ENCODE measurements at regions not wholly inside any gene's neighbourhood (a gene's known extent, or its start where the extent isn't known, plus 50 kb on each side); places are given as distances from the start of the nearest gene placed in this dataset.
"Not testable (repeated sequence)": the region's sequence is repeated elsewhere in the genome, so short reads cannot be mapped to it uniquely, and the experiment has no call there.

DNA sequence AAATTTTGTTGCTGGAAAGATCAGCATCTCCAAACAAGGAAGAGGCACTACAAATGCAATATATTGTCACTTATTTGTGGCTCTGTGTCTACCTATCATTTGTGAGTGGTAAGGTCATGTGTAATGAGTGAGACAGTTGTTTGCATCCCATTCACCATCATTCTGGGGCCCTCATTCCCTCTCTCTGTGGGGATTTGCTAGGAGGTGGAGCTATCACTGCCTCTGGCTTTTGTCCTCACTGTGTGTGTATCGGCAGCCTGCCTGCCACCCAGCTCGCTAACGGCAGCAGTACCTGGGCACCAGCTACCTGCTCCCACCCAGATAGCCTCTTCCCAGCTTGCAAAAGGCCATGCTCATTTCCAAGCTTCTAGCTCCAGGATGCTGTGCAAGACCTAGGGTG lies 379.2 kb upstream of the ZFHX3 start:
- DNase-seq: no peak

GRCh38 chr16:73426433-73427160 lies 378.7 kb upstream of the ZFHX3 start:
- no peak for DNase-seq

DNA sequence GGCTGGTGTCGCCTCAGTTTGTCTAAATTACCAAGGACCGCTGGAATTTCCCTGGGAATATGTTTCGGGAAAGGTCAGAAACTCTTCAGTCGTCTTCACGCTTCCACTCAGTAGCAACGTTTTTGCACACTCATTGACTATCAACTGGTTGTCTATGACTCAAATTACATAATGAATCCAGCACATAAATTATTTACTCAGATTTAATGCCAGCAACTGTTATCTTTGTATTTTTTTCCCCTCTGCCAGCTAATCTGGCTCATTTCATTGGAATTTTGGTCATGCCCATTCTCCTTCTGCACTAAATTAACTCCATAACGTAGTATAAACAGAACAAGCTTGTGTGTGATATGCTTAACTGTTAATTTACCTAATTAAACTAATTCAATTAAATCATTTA lies 372.7 kb upstream of the ZFHX3 start:
- DNase-seq: no peak

DNA sequence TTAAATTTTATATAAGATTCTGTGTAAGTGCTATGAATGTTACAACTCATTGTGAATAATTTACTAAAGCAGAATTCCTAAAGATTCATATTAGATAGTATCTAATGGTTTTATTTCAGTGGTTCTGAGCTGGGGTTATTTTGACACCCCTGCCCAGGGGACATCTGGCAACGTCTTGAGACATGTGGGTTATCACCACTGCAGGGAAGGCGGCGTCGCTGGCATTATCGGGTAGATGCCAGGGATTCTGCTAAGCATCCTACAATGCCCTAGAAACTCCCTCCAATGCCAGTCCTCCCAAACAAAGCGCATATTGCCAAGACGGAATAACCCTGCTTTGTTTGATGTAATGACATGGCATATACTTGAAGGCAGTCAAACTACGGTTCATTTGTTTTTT lies 372.3 kb upstream of the ZFHX3 start:
- DNase-seq: no peak

DNA sequence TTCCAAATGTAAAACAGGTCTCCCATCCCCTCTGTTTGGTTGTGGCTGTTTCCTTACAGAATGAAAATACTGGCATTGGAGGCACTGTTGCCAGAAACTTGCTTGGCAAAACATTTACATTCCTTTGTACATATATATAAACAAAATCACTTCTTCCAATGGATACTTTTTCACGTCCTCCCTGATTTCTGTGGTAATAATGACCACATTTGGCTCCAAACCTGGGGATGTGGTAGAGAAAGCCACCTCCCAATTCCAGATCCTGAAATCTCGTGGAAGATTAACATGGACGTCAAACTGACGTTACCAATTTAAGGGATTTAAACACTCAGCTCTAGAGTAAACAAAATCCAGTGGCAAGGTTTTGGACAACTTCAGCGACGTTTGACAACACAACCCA lies 370.8 kb upstream of the ZFHX3 start:
- DNase-seq: no peak

DNA sequence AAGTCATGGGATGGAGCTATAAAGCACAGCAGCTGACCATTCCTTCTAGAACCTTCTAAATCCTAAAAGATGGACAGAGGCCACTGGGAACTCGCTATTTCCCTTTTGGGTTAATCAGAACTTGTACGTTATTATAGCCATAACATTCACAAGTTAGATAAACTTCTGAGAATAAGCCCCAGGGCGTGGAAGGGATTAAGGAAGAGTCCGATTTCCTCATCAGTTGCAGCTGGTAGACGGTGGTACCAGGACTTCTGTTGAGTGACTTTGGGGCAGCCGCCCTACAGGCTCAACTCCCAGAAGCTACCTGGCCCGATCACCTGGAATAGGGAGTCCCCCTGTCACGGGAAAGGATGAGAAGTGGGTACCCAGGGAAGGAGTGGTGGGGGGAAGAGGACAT lies 370.1 kb upstream of the ZFHX3 start:
- DNase-seq: no peak

DNA sequence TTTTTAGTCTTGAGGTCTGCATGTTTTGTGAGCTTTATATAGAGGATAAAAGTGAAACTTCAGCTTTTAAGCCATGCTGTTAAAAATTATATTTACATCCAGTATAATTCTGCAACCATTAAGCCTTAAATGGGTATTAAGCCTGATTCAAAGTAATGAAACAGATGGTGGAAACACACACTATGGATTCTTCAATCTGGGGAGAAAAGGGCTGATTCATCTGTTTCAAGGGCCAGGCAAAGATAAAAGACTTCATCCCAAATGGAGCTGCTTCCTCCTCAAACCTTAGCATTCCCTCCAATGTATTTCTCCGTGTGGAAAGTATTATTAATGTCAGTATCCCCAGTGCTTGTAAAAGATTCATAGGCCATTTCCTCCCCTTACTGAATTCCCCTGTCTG lies 367.4 kb upstream of the ZFHX3 start:
- DNase-seq: no peak

GRCh38 chr16:73414638-73415037 lies 366.7 kb upstream of the ZFHX3 start:
- DNase-seq: no peak

DNA sequence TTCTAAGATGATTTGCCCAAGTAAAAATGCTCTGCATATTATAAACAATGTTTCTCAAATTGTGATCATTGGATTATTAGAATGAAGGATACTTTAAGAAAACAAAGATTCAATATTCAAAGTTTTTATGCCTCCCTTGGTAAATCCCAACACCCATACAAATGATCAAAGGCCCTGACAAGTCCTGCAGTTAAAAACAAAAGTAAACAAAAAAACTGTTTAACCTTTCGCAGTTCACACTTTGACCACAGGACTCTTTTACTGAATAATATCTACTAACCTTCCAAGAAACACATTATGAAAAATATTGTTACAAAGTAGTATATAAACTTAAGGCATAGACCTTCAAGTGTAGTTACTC lies 365.9 kb upstream of the ZFHX3 start:
- no peak for DNase-seq

GRCh38 chr16:73413091-73413829 lies 365.3 kb upstream of the ZFHX3 start:
- no peak for DNase-seq

GRCh38 chr16:73412416-73412815 lies 364.5 kb upstream of the ZFHX3 start:
- DNase-seq: no peak

- DNase-seq: no peak
These were observed 360.8 kb upstream of the ZFHX3 start for GRCh38 chr16:73408716-73409115.

- no peak for DNase-seq
These were observed 360.4 kb upstream of the ZFHX3 start for GRCh38 chr16:73408311-73408710.

GRCh38 chr16:73405851-73406250 lies 357.9 kb upstream of the ZFHX3 start:
- DNase-seq: no peak

- DNase-seq: no peak
These were observed 356.1 kb upstream of the ZFHX3 start for GRCh38 chr16:73404001-73404400.

- DNase-seq: no peak
These were observed 355.4 kb upstream of the ZFHX3 start for GRCh38 chr16:73403291-73403690.

- DNase-seq: no peak
These were observed 353.0 kb upstream of the ZFHX3 start for GRCh38 chr16:73400951-73401350.

DNA sequence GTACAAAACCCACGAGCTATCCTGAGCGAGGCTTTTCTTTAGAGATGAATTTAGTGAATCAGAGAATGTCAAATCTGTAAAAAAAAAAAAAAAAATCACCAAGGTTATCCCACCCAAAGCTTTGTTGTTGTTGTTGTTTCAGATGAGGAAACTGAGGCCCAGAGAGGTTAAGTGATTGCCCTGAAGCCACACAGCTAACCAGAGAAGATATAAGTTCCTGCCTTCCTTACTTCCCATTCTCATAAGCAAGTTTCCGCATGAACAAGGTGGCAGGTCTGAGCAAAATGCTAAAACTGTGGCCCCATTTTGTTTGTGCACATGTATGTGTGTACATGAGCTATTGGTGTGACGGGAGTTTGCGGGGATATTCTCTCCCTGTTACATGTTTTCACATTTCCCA lies 352.1 kb upstream of the ZFHX3 start:
- DNase-seq: no peak

GRCh38 chr16:73399486-73399885 lies 351.6 kb upstream of the ZFHX3 start:
- no peak for DNase-seq

DNA sequence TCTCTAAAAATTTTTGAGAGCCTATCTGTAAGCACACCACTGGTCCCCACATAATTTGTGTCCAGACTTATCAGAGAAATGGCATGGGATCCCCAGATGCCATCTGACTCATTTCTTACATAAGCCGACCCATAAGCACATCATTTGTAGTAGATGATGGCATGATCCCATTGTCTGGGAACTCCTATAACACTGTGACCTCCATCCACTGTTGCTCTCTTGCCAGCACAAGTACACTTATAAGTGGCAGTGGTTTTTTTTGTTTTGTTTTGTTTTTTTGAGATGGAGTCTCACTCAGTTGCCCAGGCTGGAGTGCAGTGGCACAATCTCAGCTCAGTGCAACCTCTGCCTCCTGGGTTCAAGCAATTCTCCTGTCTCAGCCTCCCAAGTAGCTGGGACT lies 350.7 kb upstream of the ZFHX3 start:
- DNase-seq: not testable (repeated sequence)

GRCh38 chr16:73396556-73396955 lies 348.6 kb upstream of the ZFHX3 start:
- DNase-seq: no peak

- no peak for DNase-seq
These were observed 343.0 kb upstream of the ZFHX3 start for GRCh38 chr16:73390936-73391335.

GRCh38 chr16:73390491-73390890 lies 342.6 kb upstream of the ZFHX3 start:
- no peak for DNase-seq

DNA sequence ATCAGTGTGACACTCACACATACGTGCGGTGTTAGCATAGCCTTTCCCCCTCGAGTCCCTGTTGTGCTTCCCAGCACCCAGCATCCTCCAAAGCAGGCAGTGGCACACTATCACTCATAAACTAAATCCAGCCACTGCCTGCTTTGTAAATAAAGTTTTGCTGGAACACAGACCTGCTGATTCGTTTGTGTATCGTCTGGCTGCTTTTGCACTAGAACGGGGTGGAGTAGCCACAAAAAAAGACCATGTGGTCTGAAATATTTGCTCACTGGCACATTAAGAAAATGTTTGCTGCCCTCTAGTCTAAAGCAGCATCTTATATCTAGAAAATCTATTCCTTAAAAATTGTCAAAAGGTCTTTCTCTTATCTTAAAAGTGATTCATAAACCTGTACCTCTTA lies 341.2 kb upstream of the ZFHX3 start:
- no peak for DNase-seq

- no peak for DNase-seq
These were observed 340.1 kb upstream of the ZFHX3 start for GRCh38 chr16:73387979-73388378.

Measured in NCI-H1048 (cell line).